Coronary artery (tissue), 2 donors: ENCODE measurements at regions not wholly inside any gene's neighbourhood (a gene's known extent, or its start where the extent isn't known, plus 50 kb on each side); places are given as distances from the start of the nearest gene placed in this dataset.

Experiments
- DNase-seq: peaks from one replicate; pipeline ENCODE4 v3.0.0-alpha.2; 2017; ENCODE audit warnings: low spot score
- H3K27ac ChIP-seq, 2 donors: fragments of 200-600 bp; sonication (generic); one replicate each; pipeline ENCODE4 v1.5.1; 2016 to 2019
- H3K4me3 ChIP-seq: fragments of 200-600 bp; sonication (generic); 2 replicates; pipeline ENCODE4 v1.5.1; 2016; ENCODE audit warnings: mild to moderate bottlenecking, moderate library complexity
- TF ChIP-seq, protein P1 (sequence below): fragments of 200-600 bp; sonication (generic); IDR thresholded peaks from one replicate; pipeline ENCODE4 v1.5.1; 2019; ENCODE audit warnings: antibody characterized with exemption

DNA sequence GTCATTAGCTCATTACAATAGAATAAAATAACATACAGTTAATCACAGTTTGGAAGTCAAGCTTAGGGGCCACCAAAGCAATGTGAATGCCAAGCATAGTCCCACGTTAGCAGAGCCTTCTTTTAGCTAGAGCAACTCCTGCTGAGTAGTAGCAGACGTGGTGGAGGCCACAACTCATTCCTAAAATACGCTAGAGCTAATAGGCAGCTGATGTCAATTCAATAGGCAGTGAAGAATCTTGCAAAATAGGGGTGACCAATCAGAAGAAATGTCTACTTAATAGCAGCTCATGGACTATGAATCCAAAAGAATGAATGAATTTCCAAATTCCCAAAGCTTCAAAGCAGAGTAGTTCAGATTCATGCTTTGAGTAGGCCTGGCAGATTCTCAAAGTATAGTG, 292.9 kb upstream of the RORA start:
- H3K27ac ChIP-seq: no peak overlapping the region
- H3K4me3 ChIP-seq: no peak overlapping the region
- TF ChIP-seq, protein P1, sequence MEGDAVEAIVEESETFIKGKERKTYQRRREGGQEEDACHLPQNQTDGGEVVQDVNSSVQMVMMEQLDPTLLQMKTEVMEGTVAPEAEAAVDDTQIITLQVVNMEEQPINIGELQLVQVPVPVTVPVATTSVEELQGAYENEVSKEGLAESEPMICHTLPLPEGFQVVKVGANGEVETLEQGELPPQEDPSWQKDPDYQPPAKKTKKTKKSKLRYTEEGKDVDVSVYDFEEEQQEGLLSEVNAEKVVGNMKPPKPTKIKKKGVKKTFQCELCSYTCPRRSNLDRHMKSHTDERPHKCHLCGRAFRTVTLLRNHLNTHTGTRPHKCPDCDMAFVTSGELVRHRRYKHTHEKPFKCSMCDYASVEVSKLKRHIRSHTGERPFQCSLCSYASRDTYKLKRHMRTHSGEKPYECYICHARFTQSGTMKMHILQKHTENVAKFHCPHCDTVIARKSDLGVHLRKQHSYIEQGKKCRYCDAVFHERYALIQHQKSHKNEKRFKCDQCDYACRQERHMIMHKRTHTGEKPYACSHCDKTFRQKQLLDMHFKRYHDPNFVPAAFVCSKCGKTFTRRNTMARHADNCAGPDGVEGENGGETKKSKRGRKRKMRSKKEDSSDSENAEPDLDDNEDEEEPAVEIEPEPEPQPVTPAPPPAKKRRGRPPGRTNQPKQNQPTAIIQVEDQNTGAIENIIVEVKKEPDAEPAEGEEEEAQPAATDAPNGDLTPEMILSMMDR: no peak
- DNase-seq: no peak

DNA sequence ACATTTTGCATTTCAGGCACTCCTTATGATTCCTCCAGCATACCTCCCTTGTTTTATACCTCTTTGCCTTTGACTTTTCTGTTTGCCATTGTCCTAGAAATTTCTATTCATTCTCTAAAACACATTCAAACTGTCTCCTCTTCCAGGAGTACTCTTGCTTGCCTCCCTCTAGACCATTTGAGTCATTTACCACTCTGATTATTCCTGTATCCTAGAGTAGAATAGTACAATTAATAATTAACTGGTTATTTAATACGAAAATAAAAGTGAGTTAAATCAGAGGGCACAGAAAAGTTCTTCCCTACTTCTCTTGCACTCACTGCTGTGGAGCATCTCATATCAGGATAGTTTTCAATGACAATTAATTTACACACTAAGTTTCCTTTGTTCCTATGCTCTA, 290.2 kb upstream of the RORA start:
- TF ChIP-seq, protein P1: no peak
- Histone ChIP-seq H3K27ac (no peak overlapping the region), H3K4me3 (no peak overlapping the region)
- DNase-seq: no peak

DNA sequence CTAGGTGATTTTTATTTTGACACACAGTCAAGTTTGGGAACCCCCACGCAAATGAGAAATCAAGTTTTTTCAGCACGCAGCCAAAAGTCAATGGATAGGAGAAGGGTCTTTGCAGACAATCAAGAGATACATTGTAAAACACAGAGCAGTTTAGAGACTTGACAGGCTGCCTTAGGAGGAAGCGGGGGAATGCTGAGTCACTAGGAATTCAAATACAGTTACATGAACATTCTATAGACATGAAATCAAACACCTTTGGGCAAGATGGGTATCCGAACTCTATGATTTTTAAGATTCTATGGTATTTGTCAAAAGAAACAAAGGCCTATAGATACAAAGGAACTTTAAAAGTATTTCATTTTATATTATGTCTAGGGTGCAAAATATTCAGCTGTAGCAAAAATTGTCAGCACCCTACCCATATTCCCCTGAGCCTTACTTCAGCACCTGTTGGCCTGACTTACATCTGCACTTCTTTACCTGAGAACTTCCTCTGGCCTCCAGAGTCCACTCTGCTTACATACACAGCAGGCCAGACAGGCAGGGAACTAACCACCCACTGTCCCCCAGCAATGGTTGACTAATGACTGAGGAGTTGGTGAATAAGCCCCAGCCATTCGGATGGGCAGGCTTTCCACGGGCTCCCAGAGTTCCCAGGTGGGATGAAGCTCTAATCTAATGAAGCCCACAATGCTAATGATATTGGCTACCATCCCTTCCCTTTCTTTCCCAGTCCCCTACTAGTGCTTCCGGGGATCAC, 289.3 kb upstream of the RORA start:
- TF ChIP-seq, protein P1: no peak
- no peak overlapping the region for H3K4me3 ChIP-seq
- DNase-seq: no peak
- H3K27ac ChIP-seq: no peak overlapping the region

DNA sequence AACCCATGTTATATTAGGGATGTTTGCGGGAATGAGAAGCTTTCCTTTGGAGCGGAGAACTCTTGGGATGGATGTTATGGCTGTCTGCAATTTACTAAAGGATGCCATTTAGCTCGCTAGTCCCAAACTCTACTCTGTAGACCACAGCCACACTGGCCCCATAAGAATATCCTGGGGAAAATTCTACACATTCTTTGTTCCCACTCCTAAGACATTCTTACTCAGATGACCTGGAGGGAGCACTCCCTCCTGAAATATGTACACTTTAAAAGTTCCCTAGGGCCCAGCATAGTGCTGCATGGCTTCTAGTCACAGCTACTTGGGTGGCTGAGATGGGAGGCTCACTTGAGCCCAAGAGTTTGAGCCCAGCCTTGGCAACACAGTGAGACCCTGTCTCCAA, 288.7 kb upstream of the RORA start:
- Histone ChIP-seq H3K27ac (no peak overlapping the region), H3K4me3 (no peak overlapping the region)
- TF ChIP-seq, protein P1: no peak
- no peak for DNase-seq

DNA sequence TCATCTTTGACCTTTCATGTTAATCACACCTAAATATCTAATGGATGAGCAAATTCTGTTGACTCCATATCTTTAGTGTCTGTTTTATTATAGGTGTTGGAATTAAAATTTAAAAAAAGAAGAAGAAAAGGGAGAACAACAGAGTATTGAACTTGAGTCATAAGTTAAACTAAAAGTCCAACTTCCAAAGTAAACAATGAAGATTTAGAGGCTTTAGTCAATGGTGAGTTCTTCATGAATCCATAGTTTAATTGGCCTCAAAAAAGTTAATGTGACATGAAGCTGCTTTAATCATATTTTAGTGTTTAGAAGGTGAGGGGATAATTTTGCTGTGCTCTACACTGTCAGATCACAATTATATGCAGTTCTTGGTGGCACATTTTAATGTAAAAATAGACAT, 288.2 kb upstream of the RORA start:
- no peak for DNase-seq
- Histone ChIP-seq H3K27ac (no peak overlapping the region), H3K4me3 (no peak overlapping the region)
- TF ChIP-seq, protein P1: no peak

DNA sequence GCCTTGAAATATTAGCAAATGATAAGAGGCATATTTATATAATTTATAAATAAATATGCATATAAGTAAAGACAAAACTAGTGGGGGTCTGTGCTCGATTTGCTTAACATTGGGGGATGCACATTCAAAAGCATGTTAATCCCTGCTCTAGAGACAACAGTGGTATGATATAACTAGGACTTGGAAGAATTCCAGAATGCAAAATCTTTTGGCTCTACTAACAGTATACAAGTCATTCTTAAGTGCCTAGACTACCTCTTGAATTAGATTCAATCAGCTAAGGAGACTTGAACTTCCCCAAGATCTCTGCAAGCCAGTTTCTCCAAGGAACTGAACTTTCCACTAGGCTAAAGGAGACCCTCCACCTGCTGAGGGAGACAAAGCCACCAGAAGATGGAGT, 282.7 kb upstream of the RORA start:
- H3K27ac ChIP-seq: no peak overlapping the region
- DNase-seq: no peak
- no peak overlapping the region for H3K4me3 ChIP-seq
- TF ChIP-seq, protein P1: no peak

DNA sequence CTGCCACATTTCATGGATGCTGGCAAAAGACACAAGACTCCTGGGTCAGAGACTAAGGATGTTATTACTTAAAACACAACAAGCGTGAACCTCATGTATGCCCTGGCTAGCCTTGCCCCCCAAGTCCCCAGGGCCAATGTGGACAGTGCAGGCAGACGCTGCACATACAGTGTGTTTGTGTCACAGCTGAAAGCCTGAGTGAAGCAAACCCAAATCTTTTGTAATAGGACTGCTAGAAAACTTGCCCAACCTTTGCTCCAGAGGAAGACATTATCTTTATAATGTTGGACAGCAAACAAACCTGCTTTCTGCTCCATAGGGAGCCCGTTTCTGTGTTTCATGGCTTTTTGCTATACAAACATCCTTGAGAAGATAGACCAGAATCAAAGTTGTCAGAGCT, 282.0 kb upstream of the RORA start:
- TF ChIP-seq, protein P1: no peak
- DNase-seq: no peak
- no peak overlapping the region for H3K27ac ChIP-seq
- H3K4me3 ChIP-seq: no peak overlapping the region
